HepG2 (cell line): ENCODE measurements at regions not wholly inside any gene's neighbourhood (a gene's known extent, or its start where the extent isn't known, plus 50 kb on each side); places are given as distances from the start of the nearest gene placed in this dataset.

ENCODE experiments used
- CREB1 ChIP-seq, 2 experiments: fragments of 450-650 bp in 1 of 2; IDR thresholded peaks; 2 replicates each; pipeline ENCODE4 v1.6.1; 2016 to 2017; ENCODE audit warnings: control low read depth in 1 of 2, mild to moderate bottlenecking in 1 of 2, missing compliant biosample characterization in 1 of 2, missing genetic modification characterization in 1 of 2
- FOXM1 ChIP-seq: sonication (generic); formaldehyde crosslinking; IDR thresholded peaks from 2 replicates; pipeline ENCODE4 v1.5.0; 2020; ENCODE audit warnings: missing genetic modification reagents
- GTF2F1 ChIP-seq: fragments of 150-350 bp; IDR thresholded peaks from 2 replicates; pipeline ENCODE4 v1.6.1; 2014; ENCODE audit warnings: low read length
- GTF3A ChIP-seq: sonication (generic); formaldehyde crosslinking; conservative IDR thresholded peaks from 2 replicates; pipeline ENCODE4 v1.4.0; 2020; ENCODE audit warnings: mild to moderate bottlenecking, missing genetic modification reagents
- IRX3 ChIP-seq: sonication (generic); formaldehyde crosslinking; IDR thresholded peaks from 2 replicates; pipeline ENCODE4 v1.8.1; 2023; ENCODE audit warnings: mild to moderate bottlenecking, low read depth, missing genetic modification reagents, borderline replicate concordance
- NR2F2 ChIP-seq: IDR thresholded peaks from 2 replicates; pipeline ENCODE4 v1.6.1; 2012; ENCODE audit warnings: low read depth, inconsistent platforms, borderline replicate concordance
- PCBP1 ChIP-seq: fragments of 200-400 bp; formaldehyde crosslinking; IDR thresholded peaks from 2 replicates; pipeline ENCODE4 v1.6.1; 2017; ENCODE audit warnings: mild to moderate bottlenecking, low read depth, low read length, borderline replicate concordance
- TF ChIP-seq, protein P1 (sequence below): IDR thresholded peaks from 2 replicates; pipeline ENCODE4 v1.6.1; 2012; ENCODE audit warnings: inconsistent platforms
- TF ChIP-seq, protein P2 (sequence below): sonication (generic); formaldehyde crosslinking; IDR thresholded peaks from 2 replicates; pipeline ENCODE4 v1.4.0; 2020; ENCODE audit warnings: missing genetic modification reagents

DNA sequence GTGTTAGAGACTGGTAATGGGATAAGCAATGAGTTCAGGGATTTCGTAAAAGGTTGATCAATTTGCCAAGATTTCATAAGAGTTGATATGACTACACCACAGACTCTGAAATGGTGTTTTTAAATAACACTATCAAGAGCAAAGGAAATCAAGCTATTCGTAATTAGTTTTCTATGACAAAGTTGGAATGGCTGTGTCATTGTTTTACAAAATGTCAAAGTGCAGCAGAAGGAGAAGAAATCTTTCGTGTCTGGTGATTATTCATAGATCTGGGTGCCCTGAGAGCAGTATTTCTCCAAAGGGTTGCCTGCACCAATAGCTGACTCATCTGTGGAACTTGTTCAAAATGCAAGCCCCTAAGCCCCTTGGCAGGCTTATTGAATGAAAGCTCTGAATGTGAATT, 70.1 kb downstream of the NABP1 start:
- TF ChIP-seq GTF2F1 (no peak), PCBP1 (no peak), IRX3 (CRISPR knock-in tag) (no peak), FOXM1 (CRISPR knock-in tag) (no peak), CREB1 (IDR thresholded peaks at IDR 0.05) (no peak), CREB1 (CRISPR knock-in tag; IDR thresholded peaks at IDR 0.05) (no peak), GTF3A (no peak), NR2F2 (no peak)
- TF ChIP-seq, protein P1, sequence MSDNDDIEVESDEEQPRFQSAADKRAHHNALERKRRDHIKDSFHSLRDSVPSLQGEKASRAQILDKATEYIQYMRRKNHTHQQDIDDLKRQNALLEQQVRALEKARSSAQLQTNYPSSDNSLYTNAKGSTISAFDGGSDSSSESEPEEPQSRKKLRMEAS = no peak
- TF ChIP-seq, protein P2, sequence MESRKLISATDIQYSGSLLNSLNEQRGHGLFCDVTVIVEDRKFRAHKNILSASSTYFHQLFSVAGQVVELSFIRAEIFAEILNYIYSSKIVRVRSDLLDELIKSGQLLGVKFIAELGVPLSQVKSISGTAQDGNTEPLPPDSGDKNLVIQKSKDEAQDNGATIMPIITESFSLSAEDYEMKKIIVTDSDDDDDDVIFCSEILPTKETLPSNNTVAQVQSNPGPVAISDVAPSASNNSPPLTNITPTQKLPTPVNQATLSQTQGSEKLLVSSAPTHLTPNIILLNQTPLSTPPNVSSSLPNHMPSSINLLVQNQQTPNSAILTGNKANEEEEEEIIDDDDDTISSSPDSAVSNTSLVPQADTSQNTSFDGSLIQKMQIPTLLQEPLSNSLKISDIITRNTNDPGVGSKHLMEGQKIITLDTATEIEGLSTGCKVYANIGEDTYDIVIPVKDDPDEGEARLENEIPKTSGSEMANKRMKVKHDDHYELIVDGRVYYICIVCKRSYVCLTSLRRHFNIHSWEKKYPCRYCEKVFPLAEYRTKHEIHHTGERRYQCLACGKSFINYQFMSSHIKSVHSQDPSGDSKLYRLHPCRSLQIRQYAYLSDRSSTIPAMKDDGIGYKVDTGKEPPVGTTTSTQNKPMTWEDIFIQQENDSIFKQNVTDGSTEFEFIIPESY = no peak
